ENCODE measurements at regions not wholly inside any gene's neighbourhood (a gene's known extent, or its start where the extent isn't known, plus 50 kb on each side); places are given as distances from the start of the nearest gene placed in this dataset.
A peak's percentile ranks its signal among the peaks of the same experiment; 100 is the strongest.

- BruUV-seq (replicated peaks) = no TSS peak
- Histone ChIP-seq H3K36me3 (ENCODE audit: control insufficient read depth, insufficient read depth, low read length) (no peaks in the 10 kb centered on the region), H3K9me3 (no peaks in the 10 kb centered on the region), H3K27me3 (replicated peaks; ENCODE audit: control insufficient read depth, insufficient read depth, low read length) (peaks cover 3% of the 10 kb centered on the region; the same call in 1 of the 2 replicates), H3K4me3 (ENCODE audit: low read depth, low read length) (no peak overlapping the region), H3K4me1 (peaks cover 6% of the 10 kb centered on the region)
- no peaks in the 10 kb centered on the region for H3K4me1 Mint-ChIP-seq (ENCODE audit: low read depth, unreplicated experiment)
- no peaks in the 10 kb centered on the region for H3K36me3 Mint-ChIP-seq (ENCODE audit: insufficient read depth, unreplicated experiment)
- POLR2A ChIA-PET = no interaction called here
- H3K27ac Mint-ChIP-seq (ENCODE audit: unreplicated experiment) = no peak overlapping the region
- no peak for DNase-seq
- no peak for TF ChIP-seq CTCF (IDR thresholded peaks at IDR 0.05; ENCODE audit: insufficient read depth in 1 of 2, low read depth in 1 of 2, low read length in 1 of 2, severe bottlenecking in 1 of 2, unreplicated experiment in 1 of 2)
- peaks cover 27% of the 10 kb centered on the region for H3K27me3 Mint-ChIP-seq (ENCODE audit: insufficient read depth, unreplicated experiment)
- no peak overlapping the region for H3K4me3 Mint-ChIP-seq (ENCODE audit: unreplicated experiment)
- H3K9me3 Mint-ChIP-seq (ENCODE audit: unreplicated experiment) = no peaks in the 10 kb centered on the region
- CTCF ChIA-PET = no interaction called here
- intact Hi-C loops (cut with micrococcal nuclease; ENCODE audit: unreplicated experiment) = no loop called here
Observed at GRCh38 chr15:96406291-96406690, 75.8 kb downstream of the NR2F2 start.

GRCh38 chr15:96406701-96407100 lies 76.2 kb downstream of the NR2F2 start:
- CTCF ChIA-PET = no interaction called here
- BruUV-seq (replicated peaks) = no TSS peak
- peaks cover 29% of the 10 kb centered on the region for H3K27me3 Mint-ChIP-seq (ENCODE audit: insufficient read depth, unreplicated experiment)

GRCh38 chr15:96407482-96407881 lies 77.0 kb downstream of the NR2F2 start:
- POLR2A ChIA-PET = no interaction called here
- H3K27me3 ChIP-seq (replicated peaks; ENCODE audit: control insufficient read depth, insufficient read depth, low read length) = peaks cover 3% of the 10 kb centered on the region; the same call in 1 of the 2 replicates
- H3K27me3 Mint-ChIP-seq (ENCODE audit: insufficient read depth, unreplicated experiment) = peaks cover 36% of the 10 kb centered on the region

More at GRCh38 chr15:96406701-96407100, 76.2 kb downstream of the NR2F2 start:
- no peak for TF ChIP-seq CTCF (IDR thresholded peaks at IDR 0.05; ENCODE audit: insufficient read depth in 1 of 2, low read depth in 1 of 2, low read length in 1 of 2, severe bottlenecking in 1 of 2, unreplicated experiment in 1 of 2)
- H3K4me3 Mint-ChIP-seq (ENCODE audit: unreplicated experiment) = no peak overlapping the region
- no peak for DNase-seq
- Histone ChIP-seq H3K4me3 (ENCODE audit: low read depth, low read length) (no peak overlapping the region), H3K36me3 (ENCODE audit: control insufficient read depth, insufficient read depth, low read length) (no peaks in the 10 kb centered on the region), H3K27me3 (replicated peaks; ENCODE audit: control insufficient read depth, insufficient read depth, low read length) (peaks cover 3% of the 10 kb centered on the region; the same call in 1 of the 2 replicates), H3K9me3 (no peaks in the 10 kb centered on the region), H3K4me1 (peaks cover 6% of the 10 kb centered on the region)
- intact Hi-C loops (cut with micrococcal nuclease; ENCODE audit: unreplicated experiment) = no loop called here
- no peaks in the 10 kb centered on the region for H3K9me3 Mint-ChIP-seq (ENCODE audit: unreplicated experiment)
- no peaks in the 10 kb centered on the region for H3K4me1 Mint-ChIP-seq (ENCODE audit: low read depth, unreplicated experiment)
- H3K27ac Mint-ChIP-seq (ENCODE audit: unreplicated experiment) = no peak overlapping the region
- no peaks in the 10 kb centered on the region for H3K36me3 Mint-ChIP-seq (ENCODE audit: insufficient read depth, unreplicated experiment)
- POLR2A ChIA-PET = no interaction called here

More at GRCh38 chr15:96407482-96407881, 77.0 kb downstream of the NR2F2 start:
- H3K4me3 ChIP-seq (ENCODE audit: low read depth, low read length) = no peak overlapping the region
- no peaks in the 10 kb centered on the region for H3K36me3 Mint-ChIP-seq (ENCODE audit: insufficient read depth, unreplicated experiment)
- peak overlapping the region; percentile 42 for H3K4me3 Mint-ChIP-seq (ENCODE audit: unreplicated experiment)
- CTCF ChIA-PET = no interaction called here
- H3K9me3 Mint-ChIP-seq (ENCODE audit: unreplicated experiment) = no peaks in the 10 kb centered on the region
- no TSS peak for BruUV-seq (replicated peaks)
- H3K9me3 ChIP-seq = no peaks in the 10 kb centered on the region
- H3K36me3 ChIP-seq (ENCODE audit: control insufficient read depth, insufficient read depth, low read length) = no peaks in the 10 kb centered on the region
- no peak overlapping the region for H3K27ac Mint-ChIP-seq (ENCODE audit: unreplicated experiment)
- DNase-seq = no peak
- H3K4me1 ChIP-seq = peaks cover 6% of the 10 kb centered on the region
- intact Hi-C loops (cut with micrococcal nuclease; ENCODE audit: unreplicated experiment) = no loop called here
- no peak for TF ChIP-seq CTCF (IDR thresholded peaks at IDR 0.05; ENCODE audit: insufficient read depth in 1 of 2, low read depth in 1 of 2, low read length in 1 of 2, severe bottlenecking in 1 of 2, unreplicated experiment in 1 of 2)
- no peaks in the 10 kb centered on the region for H3K4me1 Mint-ChIP-seq (ENCODE audit: low read depth, unreplicated experiment)
